Uterus (tissue), 3 donors: ENCODE measurements at regions not wholly inside any gene's neighbourhood (a gene's known extent, or its start where the extent isn't known, plus 50 kb on each side); places are given as distances from the start of the nearest gene placed in this dataset.
"Not testable (repeated sequence)": the region's sequence is repeated elsewhere in the genome, so short reads cannot be mapped to it uniquely, and the experiment has no call there.

Experiments used
- DNase-seq, 2 donors: peaks; one replicate each; pipeline ENCODE4 v3.0.0-alpha.2; 2019 to 2020
- H3K27ac ChIP-seq, 2 donors: fragments of 200-600 bp; sonication (generic); 1 replicate in 1 of 2; 2 replicates in 1 of 2; pipeline ENCODE4 v1.5.1; 2016 to 2018
- H3K27me3 ChIP-seq, 2 donors: fragments of 200-600 bp; sonication (generic); one replicate each; pipeline ENCODE4 v1.5.1; 2018 to 2019; ENCODE audit warnings: control low read depth in 1 of 2
- H3K36me3 ChIP-seq, 2 donors: fragments of 200-600 bp; sonication (generic); one replicate each; pipeline ENCODE4 v1.5.1; 2019; ENCODE audit warnings: control low read depth in 1 of 2
- H3K4me1 ChIP-seq, 2 donors: fragments of 200-600 bp; sonication (generic); one replicate each; pipeline ENCODE4 v1.5.1; 2018 to 2019; ENCODE audit warnings: control low read depth in 1 of 2
- H3K4me3 ChIP-seq, 2 donors: fragments of 200-600 bp; sonication (generic); 1 replicate in 1 of 2; 2 replicates in 1 of 2; pipeline ENCODE4 v1.5.1; 2018 to 2019; ENCODE audit warnings: mild to moderate bottlenecking in 1 of 2
- H3K9me3 ChIP-seq, 2 donors: fragments of 200-600 bp; sonication (generic); one replicate each; pipeline ENCODE4 v1.5.1; 2019; ENCODE audit warnings: control low read depth in 1 of 2
- POLR2A ChIP-seq, 2 donors: fragments of 450-650 bp; IDR thresholded peaks; one replicate each; pipeline ENCODE4 v1.6.1; 2016; ENCODE audit warnings: antibody characterized with exemption in 2 of 2, mild to moderate bottlenecking in 1 of 2, moderate library complexity in 1 of 2
- intact Hi-C: fragments of 100-400 bp; cut with DNase I; formaldehyde crosslinking; loops from one replicate; pipeline ENCODE4 v1.15.1; 2023; ENCODE audit warnings: low total_unique reads
- TF ChIP-seq, protein P1 (sequence below), 4 experiments: fragments of 200-600 bp in 2 of 4; fragments of 450-650 bp in 2 of 4; sonication (generic) in 2 of 4; IDR thresholded peaks; one replicate each; pipeline ENCODE4 v1.5.1; 2016 to 2019; ENCODE audit warnings: antibody characterized with exemption in 4 of 4, mild to moderate bottlenecking in 2 of 4, moderate library complexity in 1 of 4
- donor health status: DM: yes; HTN: yes; CAD: no.

GRCh38 chr5:103389357-103389756, 130.8 kb downstream of the MACIR start:
- Histone ChIP-seq H3K4me1 (no peaks in the 10 kb centered on the region), H3K4me3 (no peak overlapping the region), H3K27ac (no peak overlapping the region), H3K27me3 (no peaks in the 10 kb centered on the region), H3K36me3 (no peaks in the 10 kb centered on the region), H3K9me3 (no peaks in the 10 kb centered on the region)
- DNase-seq: no peak
- intact Hi-C loops: no loop called here
- TF ChIP-seq POLR2A (IDR thresholded peaks at IDR 0.05): no peak
- TF ChIP-seq, protein P1, sequence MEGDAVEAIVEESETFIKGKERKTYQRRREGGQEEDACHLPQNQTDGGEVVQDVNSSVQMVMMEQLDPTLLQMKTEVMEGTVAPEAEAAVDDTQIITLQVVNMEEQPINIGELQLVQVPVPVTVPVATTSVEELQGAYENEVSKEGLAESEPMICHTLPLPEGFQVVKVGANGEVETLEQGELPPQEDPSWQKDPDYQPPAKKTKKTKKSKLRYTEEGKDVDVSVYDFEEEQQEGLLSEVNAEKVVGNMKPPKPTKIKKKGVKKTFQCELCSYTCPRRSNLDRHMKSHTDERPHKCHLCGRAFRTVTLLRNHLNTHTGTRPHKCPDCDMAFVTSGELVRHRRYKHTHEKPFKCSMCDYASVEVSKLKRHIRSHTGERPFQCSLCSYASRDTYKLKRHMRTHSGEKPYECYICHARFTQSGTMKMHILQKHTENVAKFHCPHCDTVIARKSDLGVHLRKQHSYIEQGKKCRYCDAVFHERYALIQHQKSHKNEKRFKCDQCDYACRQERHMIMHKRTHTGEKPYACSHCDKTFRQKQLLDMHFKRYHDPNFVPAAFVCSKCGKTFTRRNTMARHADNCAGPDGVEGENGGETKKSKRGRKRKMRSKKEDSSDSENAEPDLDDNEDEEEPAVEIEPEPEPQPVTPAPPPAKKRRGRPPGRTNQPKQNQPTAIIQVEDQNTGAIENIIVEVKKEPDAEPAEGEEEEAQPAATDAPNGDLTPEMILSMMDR (IDR thresholded peaks at IDR 0.05): no peak

- DNase-seq: no peak
- TF ChIP-seq, protein P1 (IDR thresholded peaks at IDR 0.05): no peak
- TF ChIP-seq POLR2A (IDR thresholded peaks at IDR 0.05): no peak
- no peaks in the 10 kb centered on the region for H3K36me3 ChIP-seq
- H3K4me3 ChIP-seq: no peak overlapping the region
- intact Hi-C loops: no loop called here
- H3K27ac ChIP-seq: no peak overlapping the region
- no peaks in the 10 kb centered on the region for H3K9me3 ChIP-seq
- H3K4me1 ChIP-seq: no peaks in the 10 kb centered on the region
- no peaks in the 10 kb centered on the region for H3K27me3 ChIP-seq
These were observed 127.2 kb downstream of the MACIR start for GRCh38 chr5:103385722-103386121.

- H3K27me3 ChIP-seq, H3K27ac ChIP-seq, H3K9me3 ChIP-seq, DNase-seq, H3K4me1 ChIP-seq, intact Hi-C loops, H3K36me3 ChIP-seq, H3K4me3 ChIP-seq: not testable (repeated sequence)
These were observed 119.1 kb downstream of the MACIR start for GRCh38 chr5:103377638-103378037.

DNA sequence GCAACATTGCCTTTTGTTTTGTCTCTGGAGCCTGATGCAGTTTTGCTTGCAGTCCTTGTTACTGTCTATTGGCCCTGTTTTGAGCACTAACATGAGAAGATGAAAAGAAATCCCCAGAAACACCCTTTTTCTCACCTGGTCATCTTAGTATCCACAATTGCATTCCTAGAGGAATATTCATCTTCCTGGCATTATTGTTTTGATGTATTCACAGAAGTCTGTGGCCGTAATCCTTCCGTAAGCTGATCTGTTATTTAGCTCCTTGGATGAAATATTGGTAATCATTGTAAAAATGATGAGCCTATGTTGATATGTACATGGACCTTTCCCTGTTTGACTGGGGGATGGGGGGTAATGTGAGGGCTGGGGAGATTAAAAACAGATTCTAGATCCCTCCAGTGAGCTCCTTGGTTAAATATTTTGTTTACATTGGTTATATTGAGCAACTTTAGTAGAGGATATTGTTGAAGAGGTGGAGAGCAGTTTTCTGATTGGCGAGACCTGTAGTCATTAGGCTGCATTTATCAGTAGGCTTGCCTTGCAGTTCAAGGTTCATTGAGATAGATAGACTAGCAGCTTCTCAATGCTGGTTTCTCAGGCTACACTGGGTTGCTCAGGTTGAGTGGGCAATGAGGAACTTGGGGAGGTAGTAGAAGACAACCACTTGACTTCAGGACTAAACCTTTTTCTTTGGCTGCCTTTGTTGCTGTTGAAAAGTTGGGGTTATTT, 117.5 kb downstream of the MACIR start:
- no peak for DNase-seq
- H3K36me3 ChIP-seq: no peaks in the 10 kb centered on the region
- H3K27ac ChIP-seq: no peak overlapping the region
- TF ChIP-seq, protein P1 (IDR thresholded peaks at IDR 0.05): no peak
- no peak for TF ChIP-seq POLR2A (IDR thresholded peaks at IDR 0.05)
- no peaks in the 10 kb centered on the region for H3K27me3 ChIP-seq
- no peaks in the 10 kb centered on the region for H3K9me3 ChIP-seq
- H3K4me1 ChIP-seq: no peaks in the 10 kb centered on the region
- intact Hi-C loops: no loop called here
- H3K4me3 ChIP-seq: no peak overlapping the region

GRCh38 chr5:103375350-103375749, 116.8 kb downstream of the MACIR start:
- no peak for TF ChIP-seq POLR2A (IDR thresholded peaks at IDR 0.05)
- TF ChIP-seq, protein P1 (IDR thresholded peaks at IDR 0.05): no peak
- no peaks in the 10 kb centered on the region for H3K27me3 ChIP-seq
- intact Hi-C loops: no loop called here
- no peak for DNase-seq
- H3K4me1 ChIP-seq: no peaks in the 10 kb centered on the region
- no peak overlapping the region for H3K27ac ChIP-seq
- H3K36me3 ChIP-seq: no peaks in the 10 kb centered on the region
- no peaks in the 10 kb centered on the region for H3K9me3 ChIP-seq
- H3K4me3 ChIP-seq: no peak overlapping the region
